ENCODE measurements at regions not wholly inside any gene's neighbourhood (a gene's known extent, or its start where the extent isn't known, plus 50 kb on each side); places are given as distances from the start of the nearest gene placed in this dataset.

DNA sequence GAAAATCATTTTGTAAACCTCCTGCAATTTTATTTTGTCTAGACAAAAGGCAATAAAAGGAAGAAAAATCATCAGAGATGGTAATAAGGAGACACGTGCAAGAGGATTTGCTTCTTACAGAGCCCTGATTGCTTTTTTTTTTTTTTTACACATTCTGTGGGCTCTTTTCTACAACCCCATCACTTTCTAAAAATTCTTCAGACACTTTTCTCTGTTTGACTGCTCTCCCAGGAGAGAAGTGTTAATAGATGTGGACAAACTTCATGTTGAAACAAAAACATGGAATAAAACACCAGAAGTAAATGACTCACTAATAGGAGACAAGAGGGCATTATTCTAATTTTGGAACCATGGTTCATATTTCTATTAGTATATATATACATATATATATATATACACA, 114.4 kb upstream of the TPRG1 start:
- TF ChIP-seq, protein P1, sequence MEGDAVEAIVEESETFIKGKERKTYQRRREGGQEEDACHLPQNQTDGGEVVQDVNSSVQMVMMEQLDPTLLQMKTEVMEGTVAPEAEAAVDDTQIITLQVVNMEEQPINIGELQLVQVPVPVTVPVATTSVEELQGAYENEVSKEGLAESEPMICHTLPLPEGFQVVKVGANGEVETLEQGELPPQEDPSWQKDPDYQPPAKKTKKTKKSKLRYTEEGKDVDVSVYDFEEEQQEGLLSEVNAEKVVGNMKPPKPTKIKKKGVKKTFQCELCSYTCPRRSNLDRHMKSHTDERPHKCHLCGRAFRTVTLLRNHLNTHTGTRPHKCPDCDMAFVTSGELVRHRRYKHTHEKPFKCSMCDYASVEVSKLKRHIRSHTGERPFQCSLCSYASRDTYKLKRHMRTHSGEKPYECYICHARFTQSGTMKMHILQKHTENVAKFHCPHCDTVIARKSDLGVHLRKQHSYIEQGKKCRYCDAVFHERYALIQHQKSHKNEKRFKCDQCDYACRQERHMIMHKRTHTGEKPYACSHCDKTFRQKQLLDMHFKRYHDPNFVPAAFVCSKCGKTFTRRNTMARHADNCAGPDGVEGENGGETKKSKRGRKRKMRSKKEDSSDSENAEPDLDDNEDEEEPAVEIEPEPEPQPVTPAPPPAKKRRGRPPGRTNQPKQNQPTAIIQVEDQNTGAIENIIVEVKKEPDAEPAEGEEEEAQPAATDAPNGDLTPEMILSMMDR (IDR thresholded peaks at IDR 0.05 in 4 of 5, conservative IDR thresholded peaks at IDR 0.05 in 1 of 5), result no peak
- no peak for TF ChIP-seq POLR2A (IDR thresholded peaks at IDR 0.05)

Measured in gastrocnemius medialis (tissue), 4 donors.